A673 (cell line): ENCODE measurements at regions not wholly inside any gene's neighbourhood (a gene's known extent, or its start where the extent isn't known, plus 50 kb on each side); places are given as distances from the start of the nearest gene placed in this dataset.
"Not testable (repeated sequence)": the region's sequence is repeated elsewhere in the genome, so short reads cannot be mapped to it uniquely, and the experiment has no call there.

ENCODE experiments used
- BruUV-seq: library from RNA; stranded (reverse); fragments of 400-500 nt; replicated peaks from 2 replicates; lab custom pipeline; 2021; lab: Mats Ljungman, UMichigan
- CTCF ChIA-PET: fragments of 300-600 bp; sonication (Branson Sonifier 250); formaldehyde crosslinking; loops from one replicate; lab custom pipeline; 2022; ENCODE audit warnings: antibody characterized with exemption; lab: Charles Lee
- POLR2A ChIA-PET: fragments of 300-600 bp; sonication (Branson Sonifier 250); formaldehyde crosslinking; loops from one replicate; lab custom pipeline; 2022; ENCODE audit warnings: antibody characterized with exemption; ENCODE audit not compliant: low non-redundant PET; lab: Charles Lee
- DNase-seq: peaks from one replicate; pipeline ENCODE4 v3.0.0-alpha.2; 2015; ENCODE audit warnings: low spot score
- H3K27ac ChIP-seq: fragments of 200-600 bp; sonication (generic); 2 replicates; pipeline ENCODE4 v1.5.1; 2016; ENCODE audit warnings: mixed run types, low read depth, mild to moderate bottlenecking, mixed read lengths, antibody characterized with exemption, low read length; ENCODE audit not compliant: poor library complexity, severe bottlenecking
- H3K27me3 ChIP-seq: fragments of 200-600 bp; sonication (generic); replicated peaks from 2 replicates; pipeline ENCODE4 v1.6.1; 2017; ENCODE audit warnings: mixed run types, low read depth, mild to moderate bottlenecking, mixed read lengths, antibody characterized with exemption, low read length; ENCODE audit not compliant: insufficient read depth, poor library complexity
- H3K36me3 ChIP-seq: fragments of 200-600 bp; sonication (generic); 2 replicates; pipeline ENCODE4 v1.6.1; 2016; ENCODE audit warnings: mixed run types, mild to moderate bottlenecking, mixed read lengths, antibody characterized with exemption, low read length; ENCODE audit not compliant: insufficient read depth, poor library complexity, severe bottlenecking
- H3K4me1 ChIP-seq: fragments of 200-600 bp; sonication (generic); 2 replicates; pipeline ENCODE4 v1.6.1; 2017; ENCODE audit warnings: mixed run types, mild to moderate bottlenecking, mixed read lengths, antibody characterized with exemption, low read length; ENCODE audit not compliant: insufficient read depth, poor library complexity, severe bottlenecking
- H3K4me3 ChIP-seq: fragments of 200-600 bp; sonication (generic); 2 replicates; pipeline ENCODE4 v1.5.1; 2016; ENCODE audit warnings: low read depth, mixed run types, mild to moderate bottlenecking, mixed read lengths, low read length; ENCODE audit not compliant: poor library complexity, severe bottlenecking
- H3K9me3 ChIP-seq: fragments of 200-600 bp; sonication (generic); 2 replicates; pipeline ENCODE4 v1.6.1; 2016; ENCODE audit warnings: mixed run types, low read depth, mild to moderate bottlenecking, mixed read lengths, antibody characterized with exemption, low read length; ENCODE audit not compliant: poor library complexity, severe bottlenecking
- CTCF ChIP-seq: fragments of 300-800, 200-600 bp; sonication (generic); conservative IDR thresholded peaks from 2 replicates; pipeline ENCODE4 v1.5.1; 2017; ENCODE audit warnings: low read depth, mild to moderate bottlenecking, antibody characterized with exemption, low read length, moderate library complexity, mixed read lengths
- EZH2 ChIP-seq: fragments of 200-600 bp; sonication (generic); IDR thresholded peaks from 2 replicates; pipeline ENCODE4 v1.6.1; 2017; ENCODE audit warnings: borderline replicate concordance, low read depth, mild to moderate bottlenecking, mixed read lengths, antibody characterized with exemption, low read length; ENCODE audit not compliant: poor library complexity, severe bottlenecking
- intact Hi-C: fragments of 100-400 bp; cut with micrococcal nuclease; formaldehyde crosslinking; loops from one replicate; pipeline ENCODE4 v1.10.0; 2022; ENCODE audit not compliant: unreplicated experiment

GRCh38 chr18:34529358-34530335 is 180.5 kb upstream of the DTNA start:
- BruUV-seq = no TSS peak
- no peak for DNase-seq
- no peaks in the 10 kb centered on the region for H3K9me3 ChIP-seq
- H3K4me1 ChIP-seq = peaks cover 8% of the 10 kb centered on the region
- H3K27me3 ChIP-seq = peaks cover 13% of the 10 kb centered on the region
- ChIA-PET CTCF (interaction anchor here (0.5 kb wide), 1 partner anchor 793 kb away, joined by 3 read pairs; no protein-coding TSS in a partner anchor), POLR2A (no interaction called here)
- TF ChIP-seq CTCF (no peak), EZH2 (no peak)
- intact Hi-C loops = no loop called here
- H3K4me3 ChIP-seq = no peak overlapping the region
- no peak overlapping the region for H3K27ac ChIP-seq
- no peaks in the 10 kb centered on the region for H3K36me3 ChIP-seq

- Histone ChIP-seq H3K4me3 (no peak overlapping the region), H3K9me3 (no peaks in the 10 kb centered on the region), H3K36me3 (no peaks in the 10 kb centered on the region), H3K4me1 (peaks cover 8% of the 10 kb centered on the region), H3K27ac (no peak overlapping the region), H3K27me3 (peaks cover 8% of the 10 kb centered on the region)
- no peak for TF ChIP-seq EZH2
- TF ChIP-seq CTCF = no peak
- ChIA-PET CTCF (no interaction called here), POLR2A (no interaction called here)
- no peak for DNase-seq
- intact Hi-C loops = no loop called here
- BruUV-seq = no TSS peak
Observed at GRCh38 chr18:34531110-34531509, 179.0 kb upstream of the DTNA start.

GRCh38 chr18:34534642-34535041 is 175.5 kb upstream of the DTNA start:
- BruUV-seq, intact Hi-C loops, CTCF ChIA-PET, DNase-seq, H3K4me3 ChIP-seq, POLR2A ChIA-PET, H3K4me1 ChIP-seq, H3K36me3 ChIP-seq, H3K27ac ChIP-seq, H3K9me3 ChIP-seq, H3K27me3 ChIP-seq: not testable (repeated sequence)
